ENCODE measurements at regions not wholly inside any gene's neighbourhood (a gene's known extent, or its start where the extent isn't known, plus 50 kb on each side); places are given as distances from the start of the nearest gene placed in this dataset.

GRCh38 chr6:163728442-163729126 is 314.1 kb downstream of the QKI start:
- TF ChIP-seq, protein P1, sequence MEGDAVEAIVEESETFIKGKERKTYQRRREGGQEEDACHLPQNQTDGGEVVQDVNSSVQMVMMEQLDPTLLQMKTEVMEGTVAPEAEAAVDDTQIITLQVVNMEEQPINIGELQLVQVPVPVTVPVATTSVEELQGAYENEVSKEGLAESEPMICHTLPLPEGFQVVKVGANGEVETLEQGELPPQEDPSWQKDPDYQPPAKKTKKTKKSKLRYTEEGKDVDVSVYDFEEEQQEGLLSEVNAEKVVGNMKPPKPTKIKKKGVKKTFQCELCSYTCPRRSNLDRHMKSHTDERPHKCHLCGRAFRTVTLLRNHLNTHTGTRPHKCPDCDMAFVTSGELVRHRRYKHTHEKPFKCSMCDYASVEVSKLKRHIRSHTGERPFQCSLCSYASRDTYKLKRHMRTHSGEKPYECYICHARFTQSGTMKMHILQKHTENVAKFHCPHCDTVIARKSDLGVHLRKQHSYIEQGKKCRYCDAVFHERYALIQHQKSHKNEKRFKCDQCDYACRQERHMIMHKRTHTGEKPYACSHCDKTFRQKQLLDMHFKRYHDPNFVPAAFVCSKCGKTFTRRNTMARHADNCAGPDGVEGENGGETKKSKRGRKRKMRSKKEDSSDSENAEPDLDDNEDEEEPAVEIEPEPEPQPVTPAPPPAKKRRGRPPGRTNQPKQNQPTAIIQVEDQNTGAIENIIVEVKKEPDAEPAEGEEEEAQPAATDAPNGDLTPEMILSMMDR (IDR thresholded peaks at IDR 0.05), result no peak
- no peak for ATAC-seq (ENCODE audit: low FRiP score)
- DNase-seq (ENCODE audit: low spot score), result no peak

- DNase-seq (ENCODE audit: low spot score) (no peak), ATAC-seq (ENCODE audit: low FRiP score) (no peak)
- TF ChIP-seq, protein P1 (IDR thresholded peaks at IDR 0.05), result no peak
These were observed 311.6 kb downstream of the QKI start for GRCh38 chr6:163726037-163726695.

DNA sequence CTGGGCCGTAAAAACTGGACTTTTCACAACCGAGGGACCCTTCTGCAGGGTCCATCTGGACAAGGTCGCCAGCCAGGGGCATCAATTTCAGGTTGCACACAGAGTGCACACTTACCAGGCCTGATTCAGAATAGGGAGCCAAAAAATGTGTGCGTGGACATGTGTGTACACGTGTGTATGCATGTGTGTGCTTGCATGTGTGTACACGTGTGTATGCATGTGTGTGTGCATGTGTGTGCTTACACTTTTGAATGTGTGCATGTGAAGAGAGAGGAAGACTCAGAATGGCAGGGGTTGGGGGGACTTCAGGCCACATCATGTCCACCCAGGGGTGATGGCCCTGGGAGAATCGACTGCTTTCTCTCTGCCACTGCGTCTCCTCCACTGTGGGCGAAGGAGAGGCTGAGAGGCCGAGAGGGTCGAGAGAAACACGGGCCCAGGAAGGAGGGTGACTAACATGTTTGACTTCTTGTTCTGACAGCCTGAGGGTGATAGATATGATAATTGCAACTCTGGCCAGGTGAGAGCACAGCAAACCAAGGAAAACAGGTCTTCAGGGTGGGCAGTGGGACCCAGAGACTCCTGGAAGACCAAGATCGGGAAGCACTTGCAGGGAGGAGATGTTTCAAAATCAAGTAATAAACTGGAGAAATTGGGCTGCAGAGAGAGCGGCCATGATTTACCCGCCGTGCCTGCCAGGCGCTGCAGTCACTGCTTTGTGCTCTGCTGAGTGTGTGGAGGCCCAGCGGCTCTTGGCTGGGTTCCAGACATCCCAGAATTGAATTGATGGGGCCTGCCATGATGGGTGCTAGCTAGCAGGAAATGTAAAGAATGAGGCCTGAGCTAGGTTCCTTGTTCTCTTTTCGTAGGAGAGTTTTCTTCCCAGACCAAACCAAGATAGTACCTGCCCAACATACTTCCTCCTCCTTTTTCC is 310.8 kb downstream of the QKI start:
- ATAC-seq (ENCODE audit: low FRiP score) (no peak), DNase-seq (ENCODE audit: low spot score) (no peak)
- TF ChIP-seq, protein P1 (IDR thresholded peaks at IDR 0.05), result no peak

- TF ChIP-seq, protein P1 (IDR thresholded peaks at IDR 0.05), result no peak
- DNase-seq (ENCODE audit: low spot score) (no peak), ATAC-seq (ENCODE audit: low FRiP score) (no peak)
These were observed 309.7 kb downstream of the QKI start for GRCh38 chr6:163724196-163724595.

DNA sequence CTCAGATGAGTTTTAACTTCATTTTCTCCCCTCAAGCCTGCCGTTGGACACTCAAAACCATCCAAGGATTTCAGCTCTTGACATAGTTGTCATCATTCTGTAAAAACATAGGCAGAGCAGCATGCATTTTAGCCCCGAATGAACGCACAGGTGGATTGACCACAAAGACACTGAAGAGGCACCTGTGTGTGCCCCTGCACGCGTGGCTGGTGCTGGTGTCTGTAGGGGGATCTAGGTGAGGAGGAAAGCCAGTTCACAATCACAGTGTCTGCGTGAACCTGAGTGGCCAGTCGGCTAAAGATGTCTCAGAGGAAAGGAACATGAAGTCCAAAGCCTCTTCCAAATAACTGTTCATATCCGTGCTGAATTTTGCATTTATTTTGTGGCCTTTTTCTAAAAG is 309.2 kb downstream of the QKI start:
- no peak for ATAC-seq (ENCODE audit: low FRiP score)
- no peak for DNase-seq (ENCODE audit: low spot score)
- TF ChIP-seq, protein P1 (IDR thresholded peaks at IDR 0.05), result no peak

DNA sequence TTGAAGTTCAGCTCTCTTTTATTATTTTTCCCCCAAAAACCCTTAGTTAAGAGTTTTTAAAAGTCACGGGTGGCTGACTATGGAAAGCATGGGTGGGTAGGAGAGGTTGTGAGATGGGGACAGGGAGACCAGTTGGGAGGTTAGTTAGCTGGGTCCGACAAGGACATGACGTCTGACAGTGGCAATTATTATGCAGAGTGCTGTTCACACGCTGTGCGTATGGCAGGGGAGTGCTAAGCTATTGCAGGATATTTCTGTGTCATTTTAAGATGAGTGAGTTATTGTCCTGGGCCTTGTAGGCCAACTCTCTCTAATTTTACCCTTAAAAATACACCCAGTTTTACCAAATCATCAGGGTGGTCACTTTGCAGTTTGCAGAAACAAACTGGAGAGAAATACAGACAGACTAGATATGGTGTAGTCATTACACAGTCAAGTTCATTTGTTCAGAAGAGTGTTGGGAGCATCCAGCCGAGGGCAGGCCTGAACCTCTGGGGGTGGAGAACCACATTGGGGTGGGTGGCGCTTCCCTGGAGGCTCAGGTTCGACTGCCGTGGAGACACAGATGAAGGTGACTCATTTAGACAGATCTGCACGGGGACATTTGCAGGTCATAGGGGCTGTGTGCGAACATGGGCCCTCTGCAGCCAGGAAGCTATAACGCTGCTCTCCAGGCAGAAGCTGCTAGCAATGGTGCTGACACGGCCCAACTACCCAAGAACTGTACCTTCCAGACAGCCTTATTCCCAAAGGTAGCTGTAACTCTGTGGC is 307.6 kb downstream of the QKI start:
- TF ChIP-seq, protein P1 (IDR thresholded peaks at IDR 0.05), result no peak
- DNase-seq (ENCODE audit: low spot score) (no peak), ATAC-seq (ENCODE audit: low FRiP score) (no peak)
